HG02981 (cell line): ENCODE measurements at regions not wholly inside any gene's neighbourhood (a gene's known extent, or its start where the extent isn't known, plus 50 kb on each side); places are given as distances from the start of the nearest gene placed in this dataset.
"Not testable (repeated sequence)": the region's sequence is repeated elsewhere in the genome, so short reads cannot be mapped to it uniquely, and the experiment has no call there.

Experiments
- ATAC-seq: cut with Tn5 transposase; IDR thresholded peaks from one replicate; pipeline ENCODE4 v1.9.1; 2021; ENCODE audit warnings: mild to moderate bottlenecking, moderate library complexity; ENCODE audit not compliant: unreplicated experiment

DNA sequence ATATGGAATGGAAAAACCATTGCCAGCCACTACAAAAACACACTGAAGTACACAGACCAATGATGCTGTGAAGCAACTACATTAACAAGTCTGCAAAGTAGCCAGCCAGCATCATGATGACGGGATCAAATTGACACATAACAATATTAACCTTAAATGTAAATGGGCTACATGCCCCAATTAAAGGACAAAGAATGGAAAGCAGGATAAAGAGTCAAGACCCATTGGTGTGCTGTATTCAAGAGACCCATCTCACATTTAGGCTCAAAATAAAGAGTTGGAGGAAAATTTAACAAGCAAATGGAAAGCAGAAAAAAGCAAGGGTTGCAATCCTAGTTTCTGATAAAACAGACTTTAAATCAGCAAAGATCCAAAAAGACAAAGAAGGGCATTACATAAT lies 188.5 kb upstream of the HAND2 start:
- ATAC-seq, result not testable (repeated sequence)

DNA sequence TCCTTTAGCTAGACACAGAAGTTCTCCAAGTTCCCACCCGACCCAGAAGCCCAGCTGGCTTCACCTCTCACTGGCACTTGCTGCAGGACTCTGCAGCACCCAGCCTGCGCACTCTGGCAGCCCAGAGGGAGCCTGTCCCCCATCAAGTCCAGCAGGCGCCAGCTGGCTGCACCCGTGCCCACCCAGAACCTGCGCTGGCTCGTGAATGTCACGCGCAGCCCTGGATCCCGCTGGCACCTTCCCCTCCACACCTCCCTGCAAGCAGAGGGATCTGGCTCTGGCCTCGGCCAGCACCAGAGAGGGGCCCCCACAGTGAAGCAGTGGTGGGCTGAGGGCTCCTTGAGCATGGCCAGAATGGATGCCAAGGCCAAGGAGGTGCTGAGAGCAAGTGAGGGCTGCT lies 187.6 kb upstream of the HAND2 start:
- no peak for ATAC-seq

DNA sequence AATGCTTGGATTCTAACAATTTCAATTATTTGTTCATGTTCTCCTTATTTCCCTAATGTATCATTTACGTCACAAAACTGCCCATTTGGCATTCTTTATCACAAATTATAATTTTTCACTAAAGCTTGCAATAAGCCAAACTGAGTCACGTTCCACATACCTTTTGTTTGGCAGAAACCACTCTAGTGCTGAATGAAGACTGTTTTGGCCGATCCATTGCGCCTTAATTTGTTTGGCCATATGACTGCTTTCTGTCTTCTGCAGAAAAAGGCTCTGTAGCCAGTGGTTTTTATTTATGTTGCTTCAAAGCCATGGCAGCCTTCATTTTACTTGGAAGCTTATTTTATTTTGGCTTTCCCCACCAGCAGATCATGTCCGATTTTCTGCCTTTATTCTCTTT lies 184.4 kb upstream of the HAND2 start:
- ATAC-seq, result no peak

DNA sequence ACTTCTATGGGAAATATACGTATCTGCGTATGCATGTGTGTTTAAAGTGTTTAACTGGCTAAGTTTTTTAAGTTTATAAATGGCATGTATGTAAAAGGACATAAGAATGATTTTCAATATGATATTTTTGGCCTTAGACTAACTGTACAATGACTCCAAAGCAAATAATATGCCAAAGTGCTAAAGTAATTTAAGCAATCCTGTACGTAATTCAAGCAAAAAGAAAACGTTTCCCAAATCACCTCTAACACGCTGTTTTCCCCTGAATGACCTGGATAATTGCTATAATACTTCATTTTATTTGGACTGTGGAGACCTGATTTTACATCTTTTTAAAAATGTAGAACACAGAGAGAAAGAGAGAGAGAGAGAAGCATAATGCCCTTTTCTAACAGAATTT lies 183.0 kb upstream of the HAND2 start:
- ATAC-seq, result no peak

DNA sequence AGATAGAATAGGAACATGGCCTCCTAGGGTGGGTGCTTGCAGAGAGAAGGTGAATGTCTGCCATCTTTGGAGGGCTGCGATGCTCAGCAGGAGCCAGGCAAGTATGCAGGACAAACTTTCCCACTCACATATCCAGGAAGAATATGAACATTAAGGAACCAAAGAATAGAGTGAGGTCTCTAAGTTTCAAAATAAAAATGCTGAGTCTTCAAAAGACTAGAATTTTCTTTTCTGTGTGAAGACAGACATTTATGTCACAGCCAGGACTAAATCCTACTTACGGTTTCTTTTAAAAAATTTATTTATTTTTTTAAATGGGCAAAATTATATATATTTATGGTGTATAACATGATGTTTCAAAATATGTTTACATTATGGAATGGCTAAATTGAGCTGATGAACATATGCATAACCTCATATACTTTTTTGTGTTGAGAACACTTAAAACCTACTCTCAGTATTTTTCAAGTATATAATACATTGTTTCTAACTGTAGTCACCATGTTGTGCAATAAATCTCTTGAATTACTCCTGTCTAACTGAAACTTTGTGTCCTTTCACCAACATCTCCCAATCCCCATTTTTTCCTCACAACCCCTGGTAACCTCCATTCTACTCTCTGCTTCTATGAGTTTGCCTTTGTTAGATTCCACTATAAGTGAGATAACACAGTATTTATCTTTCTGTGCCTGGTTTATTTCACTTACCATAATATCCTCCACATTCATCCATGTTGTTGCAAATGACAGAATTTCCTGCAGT lies 177.8 kb upstream of the HAND2 start:
- no peak for ATAC-seq

DNA sequence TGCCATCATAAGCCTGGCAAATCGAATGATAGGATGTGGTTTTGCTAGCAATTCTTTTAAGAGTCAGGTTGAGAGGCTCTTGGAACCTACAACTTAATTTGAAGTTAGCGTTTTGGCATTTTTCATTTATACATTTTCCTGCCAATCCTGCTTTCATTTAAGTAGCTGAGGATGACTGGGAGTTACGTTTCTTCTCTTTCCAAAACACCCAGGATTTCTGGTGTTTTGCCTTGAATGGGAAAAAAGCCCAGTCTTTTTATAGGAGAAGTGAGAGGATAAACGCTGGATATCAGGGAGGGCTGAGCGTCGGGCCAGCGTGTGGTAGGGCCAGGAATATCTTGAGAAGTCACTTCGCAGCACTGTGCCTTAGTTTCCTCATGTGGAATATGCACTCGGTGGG lies 174.2 kb upstream of the HAND2 start:
- no peak for ATAC-seq

DNA sequence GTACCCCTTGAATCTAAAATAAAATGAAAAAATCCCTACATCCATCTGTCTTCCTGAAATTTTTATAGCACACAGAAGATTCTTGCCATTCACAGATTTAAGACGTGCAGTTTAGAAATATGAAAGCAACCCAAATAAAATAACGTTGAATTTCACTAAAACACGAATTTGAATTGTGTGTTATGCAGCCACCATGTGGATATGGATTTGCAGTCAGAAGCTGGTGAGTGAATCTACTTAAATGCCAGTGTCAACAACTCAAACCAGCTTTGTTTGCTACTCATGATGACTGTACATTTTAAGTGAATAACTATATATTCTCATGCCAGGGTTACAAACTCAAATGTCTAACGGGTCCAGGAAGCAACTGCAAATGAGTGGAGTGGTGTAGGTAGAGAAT lies 173.0 kb upstream of the HAND2 start:
- no peak for ATAC-seq

DNA sequence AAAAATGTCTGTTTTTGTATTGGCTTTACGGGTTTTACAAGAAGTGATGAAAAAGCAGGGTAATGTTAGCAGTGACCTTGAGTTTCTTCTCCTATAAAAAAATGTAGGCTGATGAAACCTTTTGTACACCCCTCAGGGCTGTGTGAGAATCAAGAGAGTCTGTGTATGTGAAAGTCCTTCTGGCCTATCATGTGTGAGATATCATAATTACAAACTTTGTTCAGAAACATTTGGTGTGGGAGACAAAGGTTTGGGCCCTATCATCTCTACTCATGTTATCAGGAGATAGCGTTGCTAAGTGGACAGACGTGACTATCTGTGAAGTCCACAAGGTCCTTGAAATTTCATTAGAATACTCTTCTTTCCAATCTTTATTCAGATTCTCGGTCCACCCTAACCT lies 170.6 kb upstream of the HAND2 start:
- ATAC-seq, result no peak

DNA sequence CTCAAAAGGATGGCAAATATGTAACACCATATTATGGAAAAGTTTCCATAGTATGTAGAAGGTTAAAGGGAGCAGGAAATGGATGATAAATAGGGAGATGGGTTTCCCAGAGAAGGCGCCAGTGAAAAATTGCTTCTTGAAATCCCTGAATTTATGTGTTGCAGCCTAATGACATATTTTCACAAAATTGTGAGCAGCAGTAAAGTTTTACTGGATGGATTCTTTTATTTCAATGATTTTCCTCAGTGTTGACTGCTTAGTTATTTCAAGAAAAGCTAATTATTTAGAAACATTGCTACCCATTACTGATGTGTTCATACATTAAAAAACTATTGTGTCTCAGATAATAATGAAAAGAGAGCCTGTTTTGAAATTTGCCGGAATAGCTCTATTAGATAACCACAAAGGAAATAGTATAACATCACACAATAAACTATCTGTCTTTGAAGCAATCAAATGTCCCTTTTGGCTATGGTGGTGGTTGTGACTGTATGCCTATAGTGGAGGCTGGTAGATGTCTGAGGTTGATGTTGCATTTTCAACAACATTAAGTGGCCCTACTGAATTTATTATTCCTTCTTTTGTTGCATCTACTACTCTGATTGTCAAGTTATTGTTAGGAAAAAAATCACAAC lies 169.9 kb upstream of the HAND2 start:
- ATAC-seq, result no peak

DNA sequence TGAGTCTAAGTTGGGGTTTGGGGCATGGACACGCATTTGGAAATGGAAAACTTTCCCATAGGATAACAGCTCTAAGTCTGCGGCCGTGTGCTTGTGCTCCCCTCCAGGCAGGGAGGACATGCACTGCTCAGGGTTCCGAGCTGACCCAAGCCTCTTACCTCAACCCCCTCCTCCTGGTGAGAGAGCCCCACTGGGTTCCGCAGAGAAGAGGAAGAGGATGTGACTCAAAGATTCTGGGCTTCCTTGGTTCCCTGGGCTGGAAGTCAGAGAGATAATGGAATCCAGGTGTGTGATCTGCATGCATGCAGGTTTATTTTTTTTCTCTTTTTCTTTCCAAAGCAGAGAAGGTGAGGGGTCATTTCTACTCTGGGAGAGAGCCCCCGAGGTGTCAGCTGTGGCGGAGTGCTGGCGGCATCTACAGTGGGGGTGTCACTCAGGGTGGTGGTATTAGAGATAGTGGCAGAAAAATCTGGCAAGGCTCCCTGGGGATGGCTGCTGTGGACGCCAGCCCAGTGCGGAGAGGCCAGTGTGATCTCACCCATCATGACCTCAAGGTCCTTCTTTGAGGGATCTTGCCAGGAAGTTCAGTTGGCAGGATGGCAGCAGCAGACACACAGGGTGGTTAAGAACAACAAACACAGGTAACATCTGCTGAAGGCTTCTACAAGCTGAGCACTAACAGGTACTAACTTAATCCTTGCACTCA lies 168.7 kb upstream of the HAND2 start:
- ATAC-seq, result no peak

DNA sequence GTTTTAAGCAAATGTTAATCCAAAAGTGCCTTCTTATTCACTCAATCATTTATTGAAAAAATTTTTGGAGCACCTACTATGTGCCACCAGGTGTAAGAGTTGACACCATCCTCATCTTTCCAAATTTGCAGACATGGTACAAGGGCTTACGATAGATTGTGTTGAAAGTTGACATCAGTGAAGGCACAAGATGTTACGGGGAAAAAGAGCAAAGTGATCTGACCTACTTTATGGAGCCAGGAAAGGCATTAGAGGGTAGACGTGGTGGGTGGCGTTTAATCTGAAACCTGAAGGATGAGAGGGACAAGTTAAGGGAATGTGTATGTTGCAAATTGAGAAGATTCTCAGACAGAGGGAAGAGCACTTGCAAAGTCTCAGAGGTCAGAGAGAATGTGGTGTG lies 167.8 kb upstream of the HAND2 start:
- ATAC-seq, result no peak

DNA sequence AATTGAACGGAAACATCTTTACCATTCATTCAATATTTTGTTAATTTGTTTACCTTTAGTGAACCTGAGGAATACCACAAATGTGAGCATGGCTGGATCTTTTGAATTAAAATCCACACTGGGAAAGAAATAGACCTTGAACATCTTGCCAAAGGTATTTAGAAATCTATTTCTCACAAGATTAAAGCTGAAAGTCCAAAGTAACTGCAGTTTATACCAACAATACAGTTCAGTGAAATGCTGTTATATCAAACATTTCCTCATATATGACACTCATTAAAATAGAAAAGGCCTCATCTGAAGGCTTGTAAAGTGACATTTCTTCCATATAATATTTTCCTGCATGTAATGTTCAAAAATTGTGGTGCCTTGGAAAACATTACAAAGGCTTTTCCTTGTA lies 166.5 kb upstream of the HAND2 start:
- ATAC-seq, result no peak

DNA sequence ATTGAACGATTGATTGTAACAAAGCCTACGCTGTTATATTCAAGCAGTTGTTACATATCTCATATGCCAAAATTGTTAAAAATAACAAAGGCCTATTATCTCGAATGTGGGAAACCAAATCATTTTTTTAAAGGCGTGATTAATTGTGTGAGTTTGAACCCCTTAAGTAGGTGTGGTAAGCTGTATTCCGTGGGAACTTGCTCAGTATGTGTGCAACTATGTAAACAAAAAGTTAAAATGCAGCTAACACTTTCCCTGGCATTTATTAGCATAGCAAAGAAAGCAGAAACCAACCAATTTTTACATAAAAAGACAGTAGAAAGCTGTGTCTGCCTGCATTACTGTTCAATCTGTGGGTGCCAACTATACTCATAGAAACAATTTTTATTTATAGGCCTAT lies 166.0 kb upstream of the HAND2 start:
- ATAC-seq, result no peak

DNA sequence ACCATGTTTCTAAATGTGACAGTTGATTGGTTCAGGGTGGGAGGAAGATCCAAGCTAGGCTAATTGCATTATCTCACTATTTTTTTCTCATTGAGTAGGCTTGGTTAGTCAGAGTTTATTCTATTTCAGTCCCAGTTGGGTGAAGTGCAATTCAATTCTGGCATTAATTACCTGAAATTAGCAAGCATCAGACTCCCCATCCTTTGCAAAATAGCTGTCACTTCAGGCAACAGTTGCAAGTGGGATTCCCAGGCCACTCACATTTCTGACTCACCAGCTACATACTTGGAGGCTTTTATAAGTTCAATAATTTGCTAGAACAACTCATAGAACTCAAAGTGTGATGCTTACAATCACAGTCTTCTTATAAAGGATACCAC lies 155.8 kb upstream of the HAND2 start:
- no peak for ATAC-seq

DNA sequence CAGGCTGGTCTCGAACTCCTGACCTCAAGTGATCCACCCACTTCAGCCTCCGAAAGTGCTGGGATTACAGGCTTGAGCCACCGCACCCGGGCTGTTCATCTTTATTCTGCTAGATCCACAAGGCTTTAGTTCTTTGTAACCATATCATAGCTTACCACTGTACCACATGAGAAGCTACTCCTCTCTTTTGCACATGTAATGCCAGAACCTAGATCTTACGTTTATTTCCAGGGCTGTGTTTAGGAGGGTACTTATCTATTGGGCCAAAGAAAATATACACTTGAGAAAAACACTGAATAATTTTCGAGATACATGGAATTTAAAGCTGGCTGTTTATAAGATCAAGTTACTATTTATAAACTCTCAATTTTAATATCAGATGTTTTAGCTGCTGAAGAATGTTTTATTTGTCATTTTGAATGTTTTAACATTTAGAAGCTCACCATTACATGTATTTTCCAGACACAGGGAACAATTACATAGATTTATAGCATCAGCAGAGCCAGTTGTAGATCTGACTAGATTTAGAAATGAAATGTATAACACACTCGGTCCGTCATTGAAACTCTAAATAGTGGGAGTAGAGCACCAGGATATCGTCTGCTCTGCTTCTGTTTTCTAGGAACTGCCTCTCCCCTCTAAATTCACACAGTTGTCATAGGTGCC lies 155.3 kb upstream of the HAND2 start:
- no peak for ATAC-seq

DNA sequence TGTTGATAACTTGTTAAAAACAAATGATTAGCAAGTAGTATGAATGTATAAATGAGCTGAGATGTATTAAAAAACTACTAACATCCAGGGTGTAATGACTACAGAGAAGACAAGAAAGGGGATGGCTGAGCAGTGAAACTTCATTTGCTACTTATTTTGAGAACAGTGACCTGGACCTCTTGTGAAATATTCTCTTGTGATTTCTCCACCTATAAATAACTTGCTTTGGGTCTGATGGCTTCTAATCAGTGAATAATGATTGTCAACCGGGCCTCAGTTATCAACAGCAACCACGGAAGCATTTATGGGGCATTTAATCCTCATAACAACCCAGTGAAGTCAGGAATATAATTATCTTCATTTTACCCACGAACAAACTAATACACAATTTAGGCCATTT lies 154.2 kb upstream of the HAND2 start:
- ATAC-seq, result no peak

DNA sequence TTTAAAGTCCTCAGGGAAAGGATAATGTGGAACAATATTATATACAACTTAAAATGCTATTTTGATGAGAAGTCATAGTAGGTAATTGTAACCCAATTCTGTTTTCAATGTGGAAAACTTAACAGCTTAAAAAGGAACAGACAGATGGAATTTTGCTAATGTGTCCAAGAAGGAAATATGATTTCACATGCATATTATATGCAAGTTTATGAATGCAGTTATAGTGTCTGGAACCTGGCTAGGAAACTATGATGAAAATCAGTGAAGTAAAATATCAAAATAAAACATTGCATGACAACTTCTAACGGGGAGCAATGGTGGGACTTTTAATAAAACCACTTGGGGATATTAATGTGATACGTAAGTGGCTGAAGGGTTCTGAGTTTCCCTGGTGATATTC lies 152.6 kb upstream of the HAND2 start:
- no peak for ATAC-seq

DNA sequence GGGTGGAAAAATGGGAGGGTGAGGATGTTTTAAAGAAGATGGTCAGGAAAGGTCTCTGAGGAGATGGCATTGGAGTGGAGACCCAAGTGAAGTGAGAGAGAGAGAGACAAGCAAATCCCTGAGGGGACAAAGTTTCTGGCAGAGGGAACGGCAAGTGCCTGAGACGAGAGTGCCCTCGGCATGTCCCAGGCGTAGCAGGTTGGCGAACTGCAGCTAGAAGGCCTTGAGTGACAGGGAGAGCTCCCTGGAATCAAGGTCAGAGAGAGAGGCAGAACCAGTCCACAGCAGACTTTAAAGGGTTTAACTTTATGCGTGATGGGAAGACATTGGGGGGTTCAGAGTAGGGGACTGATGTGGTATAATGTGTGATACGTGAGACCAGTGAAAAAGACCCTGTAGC lies 150.2 kb upstream of the HAND2 start:
- no peak for ATAC-seq

DNA sequence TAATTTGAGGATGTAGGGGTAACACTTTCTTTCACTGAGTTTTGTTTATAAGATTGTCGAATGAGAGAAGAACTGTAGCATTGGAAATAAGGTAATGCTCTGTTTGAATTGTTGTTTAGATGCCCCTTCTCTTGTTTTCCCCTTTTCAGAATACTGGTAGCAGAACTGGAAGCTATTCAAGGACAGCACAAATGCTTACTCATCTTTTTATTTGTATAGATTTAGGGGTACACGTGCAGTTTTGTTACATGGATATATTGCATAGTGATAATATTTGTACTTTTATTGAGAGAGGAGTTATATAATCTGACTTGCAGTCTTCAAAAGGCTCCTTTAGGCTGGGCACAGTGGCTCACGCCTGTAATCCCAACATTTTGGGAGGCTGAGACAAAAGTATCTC lies 145.4 kb upstream of the HAND2 start:
- ATAC-seq, result no peak

DNA sequence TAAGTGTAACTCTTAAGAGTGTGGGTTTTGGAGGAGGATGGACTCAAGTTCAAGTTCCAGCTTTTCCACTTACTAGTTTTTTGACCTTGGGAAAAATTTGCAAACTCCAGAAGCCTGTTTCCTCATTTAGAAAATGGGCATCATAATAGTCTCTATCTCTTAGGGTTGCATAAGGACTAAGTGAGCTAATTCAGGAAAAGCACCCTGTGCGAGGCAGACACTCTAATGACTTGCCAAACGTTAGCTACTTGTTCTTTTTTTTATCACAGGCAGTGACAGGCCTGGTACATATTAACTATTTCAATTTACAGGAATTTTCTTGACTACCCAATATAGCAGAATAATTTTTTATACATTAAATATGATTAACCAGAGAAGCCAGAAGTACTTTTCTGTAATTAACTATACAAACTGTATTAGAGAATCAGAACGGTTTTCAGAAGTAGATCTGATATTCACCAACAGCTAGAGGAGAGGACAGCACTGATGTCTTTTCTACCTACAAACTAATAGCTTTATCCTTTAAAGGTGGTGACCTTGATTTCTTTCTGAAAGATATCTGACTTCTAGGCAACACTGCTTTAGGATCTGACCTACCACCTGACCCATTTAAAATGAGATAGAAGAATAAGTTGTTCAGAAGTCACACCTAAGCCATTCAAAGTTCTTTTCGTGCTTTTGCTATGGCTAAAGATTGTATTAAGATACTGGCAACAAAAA lies 139.6 kb upstream of the HAND2 start:
- no peak for ATAC-seq

DNA sequence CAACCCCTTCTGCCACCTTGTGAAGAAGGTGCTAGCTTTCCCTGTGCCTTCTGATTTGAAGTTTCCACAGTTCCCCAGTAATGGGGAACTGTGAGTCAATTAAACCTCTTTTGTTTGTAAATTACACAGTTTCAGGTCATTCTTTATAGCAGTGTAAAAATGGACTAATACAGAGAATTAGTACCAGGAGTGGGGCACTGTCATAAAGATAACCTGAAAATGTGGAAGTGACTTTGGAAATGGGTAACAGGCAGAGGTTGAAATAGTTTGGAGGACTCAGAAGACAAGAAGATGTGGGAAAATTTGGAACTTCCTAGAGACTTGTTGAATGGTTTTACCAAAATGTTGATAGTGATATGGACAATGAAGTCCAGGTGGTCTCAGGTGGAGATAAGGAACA lies 131.0 kb upstream of the HAND2 start:
- ATAC-seq, result no peak
